ENCODE measurements at regions not wholly inside any gene's neighbourhood (a gene's known extent, or its start where the extent isn't known, plus 50 kb on each side); places are given as distances from the start of the nearest gene placed in this dataset.
A peak's percentile ranks its signal among the peaks of the same experiment; 100 is the strongest.
"Not testable (repeated sequence)": the region's sequence is repeated elsewhere in the genome, so short reads cannot be mapped to it uniquely, and the experiment has no call there.

GRCh38 chr22:22753526-22754267, 109.3 kb downstream of the GGTLC2 start:
- H3K27me3 ChIP-seq = no peaks in the 10 kb centered on the region
- ATAC-seq (peak; percentile 85), DNase-seq (peak in 2 of 4 donors; percentile 41 to 53)
- H3K4me1 ChIP-seq = peaks cover 5 to 14% of the 10 kb centered on the region in 2 donors
- H3K36me3 ChIP-seq = no peaks in the 10 kb centered on the region
- peak; percentile 51 to 58 for TF ChIP-seq CTCF (IDR thresholded peaks at IDR 0.05)
- intact Hi-C loops (cut with DNase I) = no loop called here
- H3K27ac ChIP-seq = no peak overlapping the region
- no peak overlapping the region for H3K4me3 ChIP-seq
- H3K9me3 ChIP-seq = no peaks in the 10 kb centered on the region

DNA sequence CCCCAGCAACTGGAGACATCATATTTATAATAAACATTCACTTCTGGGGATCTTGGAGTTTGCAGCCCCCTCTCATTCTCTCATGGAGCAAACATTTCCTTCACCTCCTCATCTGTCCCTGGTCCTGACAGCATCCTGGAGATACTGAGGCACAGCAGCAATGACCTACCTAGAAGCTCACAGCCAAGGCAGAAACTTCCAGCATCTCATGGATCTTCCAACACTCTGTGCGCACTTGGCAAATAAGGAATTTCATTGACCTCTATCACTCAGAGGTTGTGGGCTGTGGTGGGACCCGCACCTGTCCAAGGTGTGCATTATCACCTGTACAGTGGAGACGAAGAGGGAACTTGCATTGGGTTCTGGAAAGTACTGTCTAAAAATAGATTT, 109.8 kb downstream of the GGTLC2 start:
- intact Hi-C loops (cut with DNase I) = no loop called here
- DNase-seq = no peak
- Histone ChIP-seq H3K4me1 (peaks cover 5 to 14% of the 10 kb centered on the region in 2 donors), H3K27me3 (no peaks in the 10 kb centered on the region), H3K9me3 (no peaks in the 10 kb centered on the region), H3K4me3 (no peak overlapping the region), H3K36me3 (no peaks in the 10 kb centered on the region), H3K27ac (no peak overlapping the region)
- no peak for ATAC-seq
- no peak for TF ChIP-seq CTCF (IDR thresholded peaks at IDR 0.05)

- TF ChIP-seq CTCF (IDR thresholded peaks at IDR 0.05) = no peak
- H3K27me3 ChIP-seq = no peaks in the 10 kb centered on the region
- ATAC-seq (no peak), DNase-seq (no peak)
- no peak overlapping the region for H3K4me3 ChIP-seq
- no peak overlapping the region for H3K27ac ChIP-seq
- H3K36me3 ChIP-seq = no peaks in the 10 kb centered on the region
- intact Hi-C loops (cut with DNase I) = no loop called here
- H3K9me3 ChIP-seq = no peaks in the 10 kb centered on the region
- H3K4me1 ChIP-seq = peaks cover 5 to 14% of the 10 kb centered on the region in 2 donors
Observed at GRCh38 chr22:22754961-22755777, 110.8 kb downstream of the GGTLC2 start.

DNA sequence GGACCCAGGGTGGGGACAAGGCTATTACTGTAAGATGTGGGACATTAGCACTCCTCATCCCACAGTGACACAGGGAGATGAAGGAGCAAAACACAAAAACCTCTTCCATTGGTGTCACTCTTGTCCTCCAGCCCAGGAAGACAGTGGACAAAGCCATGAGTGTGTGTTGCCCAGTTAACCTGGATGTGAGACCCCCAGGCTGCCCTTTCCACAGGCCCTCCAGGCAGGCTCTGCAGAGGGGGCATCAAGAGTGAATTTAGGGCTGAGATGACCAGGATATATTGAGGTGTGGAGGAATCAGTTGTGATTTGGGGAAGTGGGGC, 111.3 kb downstream of the GGTLC2 start:
- no peak for DNase-seq
- Histone ChIP-seq H3K27ac (no peak overlapping the region), H3K27me3 (no peaks in the 10 kb centered on the region), H3K4me1 (peaks cover 5 to 14% of the 10 kb centered on the region in 2 donors), H3K36me3 (no peaks in the 10 kb centered on the region), H3K9me3 (no peaks in the 10 kb centered on the region), H3K4me3 (no peak overlapping the region)
- intact Hi-C loops (cut with DNase I) = no loop called here
- ATAC-seq = no peak
- no peak for TF ChIP-seq CTCF (IDR thresholded peaks at IDR 0.05)

DNA sequence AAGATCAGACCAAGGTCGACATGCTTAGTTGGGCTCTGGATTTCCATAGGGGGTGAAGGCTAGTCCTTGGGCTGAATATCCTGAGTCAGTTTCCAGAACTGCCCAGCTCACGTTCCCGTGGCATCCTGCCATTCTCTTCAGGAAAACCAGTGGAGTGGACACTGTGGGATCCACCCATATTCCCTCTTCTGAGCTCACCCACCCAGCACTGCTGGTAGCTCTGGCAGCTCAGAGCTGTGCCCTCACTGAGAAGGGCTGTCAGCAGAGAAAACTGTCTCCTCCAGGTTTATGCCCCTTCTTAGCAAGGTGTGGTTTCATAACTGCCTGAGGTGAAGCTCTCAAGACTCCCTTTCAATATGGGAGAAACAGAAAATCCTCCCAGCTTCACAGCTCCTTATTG, 111.7 kb downstream of the GGTLC2 start:
- no peak for DNase-seq
- Histone ChIP-seq H3K4me3 (no peak overlapping the region), H3K9me3 (no peaks in the 10 kb centered on the region), H3K27ac (no peak overlapping the region), H3K36me3 (no peaks in the 10 kb centered on the region), H3K27me3 (no peaks in the 10 kb centered on the region), H3K4me1 (peaks cover 5 to 14% of the 10 kb centered on the region in 2 donors)
- intact Hi-C loops (cut with DNase I) = no loop called here
- no peak for ATAC-seq
- TF ChIP-seq CTCF (IDR thresholded peaks at IDR 0.05) = no peak

GRCh38 chr22:22756551-22757201, 112.3 kb downstream of the GGTLC2 start:
- ATAC-seq; H3K27me3 ChIP-seq; DNase-seq; H3K4me3 ChIP-seq; H3K27ac ChIP-seq; H3K36me3 ChIP-seq; intact Hi-C loops (cut with DNase I); H3K9me3 ChIP-seq: not testable (repeated sequence)
- H3K4me1 ChIP-seq = peaks cover 5 to 14% of the 10 kb centered on the region in 2 donors

DNA sequence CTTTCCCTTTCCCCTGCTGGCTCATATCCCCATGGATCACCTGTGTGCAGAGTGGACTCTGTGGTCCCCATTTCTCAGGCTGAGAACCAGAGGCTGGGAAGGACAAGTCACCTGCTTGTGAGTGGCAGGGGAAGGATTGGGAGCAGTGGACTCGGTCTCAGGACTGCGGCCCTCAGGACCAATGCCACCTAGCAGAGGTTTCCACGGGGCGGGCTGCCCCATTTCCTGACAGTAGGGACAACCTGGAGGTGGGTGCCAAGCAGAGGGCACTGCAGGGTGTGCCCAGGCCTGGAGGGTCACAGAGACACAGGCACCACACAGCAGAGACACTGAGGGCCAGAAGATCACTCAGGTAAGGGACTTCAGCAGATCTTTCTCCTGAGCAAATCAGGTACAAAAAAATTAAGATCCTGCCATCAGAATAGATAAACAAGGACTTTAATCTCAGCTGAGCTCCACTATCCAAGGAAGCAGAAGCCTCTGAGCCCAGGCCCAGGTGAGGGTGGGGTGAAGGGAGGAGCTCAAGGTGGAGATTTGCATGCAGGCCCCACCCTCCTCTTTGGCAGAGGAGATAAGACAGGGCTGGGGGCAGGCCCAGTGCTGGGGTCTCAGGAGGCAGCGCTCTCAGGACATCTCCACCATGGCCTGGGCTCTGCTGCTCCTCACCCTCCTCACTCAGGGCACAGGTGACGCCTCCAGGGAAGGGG, 113.8 kb downstream of the GGTLC2 start:
- H3K27me3 ChIP-seq; H3K4me1 ChIP-seq; H3K36me3 ChIP-seq; DNase-seq; H3K27ac ChIP-seq; ATAC-seq; H3K4me3 ChIP-seq; intact Hi-C loops (cut with DNase I); H3K9me3 ChIP-seq: not testable (repeated sequence)

Data from left lung (tissue), 4 donors.